HS-5 (cell line): ENCODE measurements at regions not wholly inside any gene's neighbourhood (a gene's known extent, or its start where the extent isn't known, plus 50 kb on each side); places are given as distances from the start of the nearest gene placed in this dataset.
"Not testable (repeated sequence)": the region's sequence is repeated elsewhere in the genome, so short reads cannot be mapped to it uniquely, and the experiment has no call there.

ENCODE experiments used
- DNase-seq: peaks from one replicate; pipeline ENCODE4 v3.0.0-alpha.2; 2012; ENCODE audit warnings: low read depth

DNA sequence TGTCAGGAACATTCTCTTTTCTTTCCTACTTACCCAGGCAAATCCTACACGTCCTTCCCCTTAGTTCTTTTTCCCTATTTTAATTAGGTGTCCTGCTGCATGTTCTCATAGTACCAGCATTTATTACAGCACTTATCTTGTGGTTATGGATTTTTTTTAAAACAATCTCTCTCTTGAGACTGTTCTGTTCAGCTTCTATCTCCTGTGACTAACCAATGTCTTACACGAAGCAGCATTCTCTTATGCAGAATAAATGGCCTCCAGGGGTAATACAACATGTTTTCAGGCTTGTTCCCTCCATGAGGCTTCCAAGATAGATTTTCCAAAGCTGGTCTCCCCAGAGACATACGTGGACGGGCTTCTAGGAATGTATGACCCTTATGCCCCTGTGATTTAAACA is 1096.1 kb upstream of the CELF2 start:
- no peak for DNase-seq

DNA sequence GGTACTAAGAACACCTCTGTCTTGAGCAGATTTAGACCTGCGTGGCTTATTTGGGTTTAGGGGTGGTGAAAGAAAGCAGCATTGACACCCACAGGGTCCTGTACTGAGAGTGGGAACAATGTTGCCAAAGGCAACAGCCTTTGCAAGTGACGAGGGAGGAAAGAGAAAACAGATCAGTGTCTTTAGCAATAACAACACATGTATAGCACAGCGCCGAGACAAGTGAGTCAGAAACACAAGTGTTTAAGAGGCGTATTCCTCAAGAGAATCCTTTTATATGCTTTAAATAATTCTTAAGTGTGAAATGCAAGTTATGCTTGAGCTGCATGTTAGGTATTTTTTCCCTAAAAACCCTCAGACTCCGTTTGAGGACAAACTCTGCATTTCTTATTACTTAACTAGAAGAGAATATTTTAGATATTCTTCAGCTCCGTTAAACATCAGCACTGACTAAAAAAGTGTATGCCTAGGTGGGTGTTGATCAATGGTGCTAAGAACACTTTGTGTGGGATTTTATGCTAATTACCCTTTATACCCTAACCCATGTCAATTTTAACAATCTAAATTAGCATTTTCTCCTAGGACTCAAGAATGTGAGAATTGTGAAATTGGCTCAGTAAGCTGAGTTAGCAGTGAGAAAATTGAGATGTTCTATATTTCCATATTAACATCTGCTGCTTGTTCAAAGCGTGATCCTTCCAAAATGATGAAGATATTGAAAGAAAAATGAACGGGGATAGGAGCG is 1095.4 kb upstream of the CELF2 start:
- no peak for DNase-seq

DNA sequence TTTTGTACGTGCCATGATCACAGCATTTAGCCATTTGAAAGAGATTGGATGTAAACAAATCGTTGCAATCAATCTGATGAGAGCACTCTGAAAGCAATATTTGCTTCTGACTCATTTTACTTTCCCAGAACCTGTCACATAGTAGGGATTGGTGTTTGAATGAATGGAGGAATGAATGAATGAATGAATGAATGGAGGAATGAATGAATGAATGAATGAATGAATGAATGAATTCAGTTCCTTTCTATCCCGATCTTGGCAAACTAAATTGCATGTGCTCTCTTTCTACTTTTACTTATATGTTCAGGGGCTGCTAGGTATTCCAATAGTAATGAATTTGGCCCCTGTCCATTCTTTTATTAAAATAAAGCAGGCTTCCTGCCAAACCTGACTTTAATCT is 1091.7 kb upstream of the CELF2 start:
- DNase-seq: no peak

- no peak for DNase-seq
These were observed 1090.8 kb upstream of the CELF2 start for GRCh38 chr10:9926881-9927280.

DNA sequence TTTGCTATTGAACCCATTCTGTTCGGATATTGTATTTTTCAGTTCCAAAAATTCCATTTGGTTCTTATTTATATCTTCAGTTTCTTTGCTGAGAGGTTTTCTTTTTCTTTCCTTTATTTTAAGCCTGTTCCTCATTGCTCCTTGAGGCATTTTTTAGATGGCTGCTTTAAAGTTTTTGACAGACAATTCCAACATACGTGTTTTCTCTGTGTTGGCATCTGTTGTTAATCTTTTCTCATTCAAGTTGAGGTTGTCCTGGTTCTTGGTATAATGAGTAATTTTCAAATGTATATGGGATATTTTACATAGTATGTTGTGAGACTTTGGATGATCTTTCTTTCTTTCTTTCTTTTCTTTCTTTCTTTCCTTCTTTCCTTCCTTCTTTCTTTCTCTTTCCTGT is 1078.0 kb upstream of the CELF2 start:
- no peak for DNase-seq

DNA sequence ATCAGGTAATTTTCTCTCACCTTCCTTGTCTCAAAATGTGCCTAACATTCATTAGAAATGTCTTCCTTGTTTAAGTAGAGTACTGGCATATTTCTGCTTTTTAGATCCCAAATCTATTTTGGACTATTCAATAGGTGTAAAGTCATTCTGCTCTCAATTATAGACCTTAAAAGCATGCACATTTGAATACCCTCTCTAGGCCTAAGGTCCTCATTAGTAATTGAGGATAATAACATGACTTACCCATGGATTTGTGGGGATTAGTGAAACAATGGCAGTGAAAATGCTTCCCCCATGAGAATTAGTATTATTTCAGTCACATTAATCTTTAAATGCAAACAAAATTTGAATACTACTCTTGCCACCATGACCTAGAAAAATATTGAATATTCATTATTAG is 1073.0 kb upstream of the CELF2 start:
- DNase-seq: no peak

DNA sequence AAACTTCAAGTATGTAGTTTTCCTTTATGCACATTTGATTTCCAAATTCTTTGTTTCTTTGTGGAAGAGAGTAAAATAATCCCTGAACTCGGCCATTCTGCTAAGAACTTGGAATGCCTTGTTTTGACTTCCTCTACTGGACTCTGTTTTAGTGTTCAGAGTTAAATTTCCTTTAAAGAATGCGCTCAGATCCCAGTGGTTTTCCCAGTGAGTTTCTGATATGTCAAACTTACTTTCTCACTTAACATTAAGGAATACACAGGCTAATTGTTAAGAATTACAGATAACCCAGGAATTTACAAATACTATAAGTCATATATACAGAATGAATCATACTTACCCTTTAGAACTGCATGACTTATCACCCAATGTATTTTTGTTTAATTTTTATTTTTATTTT is 1067.6 kb upstream of the CELF2 start:
- no peak for DNase-seq

DNA sequence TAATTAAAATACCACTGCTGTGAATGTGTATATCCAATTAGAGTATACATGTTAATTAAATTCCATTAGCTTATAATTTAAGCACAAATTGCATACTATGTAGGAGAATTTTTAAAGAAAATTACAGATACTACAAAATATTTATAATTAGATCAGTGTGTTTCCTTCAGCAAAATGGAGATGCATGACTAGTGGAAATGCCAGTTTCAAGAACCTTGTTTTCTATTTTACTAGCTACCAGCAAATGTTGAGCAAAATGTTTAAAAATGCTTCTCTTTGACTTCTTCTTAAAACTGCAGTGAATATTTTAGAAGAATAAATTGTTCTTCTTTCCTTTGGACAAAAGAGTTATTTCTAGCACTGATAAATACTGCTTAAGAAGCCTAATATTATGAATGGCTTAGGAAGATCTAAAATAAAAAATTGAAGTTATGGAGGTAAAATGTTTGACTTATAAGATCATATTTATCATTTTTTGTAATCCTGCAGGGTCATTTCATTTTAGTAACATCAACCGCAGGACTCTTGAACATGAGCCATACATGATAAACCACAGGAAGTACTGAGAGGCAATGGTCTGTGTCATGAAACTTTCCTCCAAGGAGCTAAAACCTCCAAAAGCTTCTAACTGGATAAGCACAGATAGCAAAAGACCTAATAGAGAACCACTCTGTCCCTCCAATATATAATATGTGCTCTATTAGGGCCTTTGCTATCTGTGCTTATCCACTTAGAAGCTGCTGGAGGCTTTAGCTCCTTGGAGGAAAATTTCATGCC is 1066.0 kb upstream of the CELF2 start:
- DNase-seq: no peak

DNA sequence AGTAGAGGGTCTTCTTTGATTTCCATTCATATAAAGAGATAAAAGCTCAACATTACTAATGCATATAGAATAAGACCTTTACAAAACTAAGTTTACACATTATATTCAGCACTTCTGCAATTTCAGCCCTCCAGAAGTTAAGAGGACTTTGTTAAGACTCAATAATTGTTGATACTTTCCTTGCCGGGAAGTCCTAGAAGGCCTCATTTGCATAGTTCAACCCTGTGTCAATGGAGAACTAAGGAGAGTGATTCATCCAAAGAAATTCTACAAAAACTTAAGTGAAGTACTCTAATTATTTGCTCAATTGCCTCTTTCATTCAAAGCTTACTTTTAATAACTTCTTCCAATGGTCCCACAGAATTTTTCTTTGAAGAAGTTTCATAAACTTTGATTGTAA is 1060.3 kb upstream of the CELF2 start:
- DNase-seq: no peak

- not testable (repeated sequence) for DNase-seq
These were observed 1059.8 kb upstream of the CELF2 start for GRCh38 chr10:9957876-9958275.

DNA sequence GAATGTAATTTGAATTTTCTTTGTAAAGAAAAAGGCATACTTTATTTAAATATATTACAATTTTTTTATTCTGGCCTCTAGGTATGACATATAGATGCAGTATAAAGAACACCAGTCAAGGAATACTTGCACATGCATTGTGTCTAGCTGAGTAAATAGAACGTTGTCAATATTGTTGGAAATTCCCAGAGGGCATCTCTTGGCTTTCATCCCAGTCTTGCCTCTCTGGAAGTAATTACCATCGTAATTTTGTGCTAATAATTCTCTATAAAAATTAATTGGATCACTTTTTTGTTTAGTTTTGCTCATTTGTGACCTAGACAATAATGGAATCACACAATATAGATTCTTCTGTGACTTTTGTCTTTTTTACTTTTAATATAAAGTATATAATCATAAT is 1052.3 kb upstream of the CELF2 start:
- DNase-seq: no peak

GRCh38 chr10:9986786-9987185 is 1030.9 kb upstream of the CELF2 start:
- DNase-seq: no peak

DNA sequence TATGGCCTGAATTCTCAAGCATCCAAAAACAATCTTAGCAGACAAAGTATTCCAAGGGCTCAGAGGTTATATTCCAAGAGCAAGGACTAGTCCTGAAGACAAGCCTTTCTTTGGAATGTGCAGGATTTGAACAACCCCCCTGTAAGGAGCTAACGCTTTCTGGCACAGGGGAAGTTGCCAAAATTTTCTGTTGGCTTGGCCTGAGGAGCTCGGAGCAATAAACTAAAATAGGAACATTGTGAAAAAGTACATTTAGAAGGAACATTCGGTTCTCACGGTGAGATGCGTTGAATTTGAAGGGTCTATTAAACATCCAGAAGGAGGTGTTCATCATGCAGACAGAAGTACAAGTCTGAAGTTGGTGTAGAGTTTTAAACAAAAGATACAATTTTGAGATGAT is 1030.5 kb upstream of the CELF2 start:
- no peak for DNase-seq

DNA sequence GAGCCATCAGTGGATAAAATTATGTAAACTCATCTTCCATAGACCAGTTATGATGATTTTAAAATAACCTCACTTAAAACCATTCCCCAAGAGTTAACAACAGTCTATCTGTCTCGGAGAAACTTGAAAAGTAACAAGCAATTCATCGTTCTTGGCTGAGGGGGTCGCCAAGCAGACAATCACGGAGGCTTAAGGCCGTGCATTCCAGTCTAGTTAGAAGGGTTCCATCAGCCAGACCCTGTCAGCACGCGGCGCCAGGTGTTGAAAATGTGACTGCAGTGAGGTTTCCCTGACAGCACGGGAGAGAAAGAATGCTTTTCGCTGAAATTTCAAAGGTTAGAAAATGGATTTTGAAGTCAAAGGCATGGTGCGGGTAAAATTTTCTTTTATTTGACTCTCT is 1025.0 kb upstream of the CELF2 start:
- no peak for DNase-seq

GRCh38 chr10:9994131-9994530 is 1023.5 kb upstream of the CELF2 start:
- DNase-seq: no peak

DNA sequence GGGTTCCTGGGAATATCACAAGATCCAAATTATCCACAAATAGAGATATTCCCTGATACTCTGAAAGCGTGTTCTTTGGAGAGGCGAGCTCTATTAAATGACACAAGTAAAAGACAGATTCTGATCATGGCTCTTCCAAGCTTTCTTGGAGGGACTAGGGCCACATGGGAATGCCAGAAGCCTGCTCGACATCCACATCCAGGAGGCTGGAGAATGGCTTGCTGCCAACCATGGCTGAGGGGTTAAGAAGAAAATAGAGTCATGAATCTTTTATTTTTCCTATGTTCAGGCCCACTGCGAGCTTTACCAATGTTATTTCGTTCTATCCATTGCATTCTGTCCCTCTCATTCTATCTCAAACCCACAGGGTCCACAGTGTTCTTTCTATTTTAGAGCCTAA is 1018.0 kb upstream of the CELF2 start:
- no peak for DNase-seq

- DNase-seq: no peak
These were observed 1009.7 kb upstream of the CELF2 start for GRCh38 chr10:10007957-10008356.

DNA sequence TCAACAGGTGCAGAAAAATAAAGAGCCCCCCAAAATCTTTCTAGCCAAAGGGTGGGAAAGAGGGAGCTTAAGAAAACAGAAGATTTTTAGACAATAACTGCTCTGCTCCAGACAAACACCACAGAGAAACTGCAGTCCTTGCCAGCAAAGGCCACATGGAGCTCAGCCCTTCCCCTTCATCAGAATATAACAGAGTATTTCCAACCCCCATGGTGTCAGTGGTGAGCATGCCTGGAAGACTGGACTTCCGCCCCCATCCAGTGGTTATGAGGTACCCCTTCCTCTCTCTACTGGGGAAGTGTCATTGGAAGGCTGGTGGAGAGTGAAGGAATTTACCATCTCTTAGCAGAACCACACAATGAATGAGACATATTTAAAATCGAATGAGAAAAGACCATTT is 1007.3 kb upstream of the CELF2 start:
- no peak for DNase-seq

GRCh38 chr10:10014846-10015245 is 1002.8 kb upstream of the CELF2 start:
- no peak for DNase-seq

DNA sequence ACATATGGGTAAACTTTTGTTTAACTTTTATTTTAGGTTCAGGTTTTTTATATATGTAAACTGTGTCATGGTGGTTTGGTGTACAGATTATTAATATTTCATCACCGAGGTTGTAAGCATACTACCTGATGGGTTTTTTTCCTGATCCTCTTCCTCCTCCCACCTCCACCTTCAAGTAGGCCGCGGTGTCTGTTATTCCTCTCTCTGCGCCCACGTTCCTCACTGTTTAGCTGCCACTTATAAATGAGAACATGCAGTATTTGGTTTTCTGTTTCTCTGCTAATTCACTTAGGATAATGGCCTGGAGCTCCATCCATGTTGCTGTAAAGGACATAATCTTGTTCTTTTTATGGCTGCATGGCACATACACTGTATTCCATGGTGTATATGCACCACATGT is 1000.0 kb upstream of the CELF2 start:
- DNase-seq: no peak

DNA sequence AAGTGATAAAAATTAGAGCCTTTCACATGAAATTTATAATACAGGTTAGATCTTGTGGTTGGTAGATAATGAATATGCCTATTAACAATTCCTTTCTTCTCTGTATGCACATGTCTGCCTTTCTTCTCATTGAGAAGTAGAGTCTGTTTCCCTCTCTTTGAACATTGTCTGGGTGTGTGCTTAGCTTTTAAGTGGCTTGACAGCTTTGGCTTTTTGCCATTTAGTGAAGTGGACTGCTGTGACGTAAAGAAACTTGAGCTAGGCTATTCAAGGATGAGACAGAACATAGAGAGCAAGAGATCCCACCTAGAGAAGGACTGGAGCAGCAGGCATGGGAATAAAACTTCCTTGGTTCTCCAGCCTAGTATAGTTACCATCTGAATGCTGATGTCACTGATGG is 996.7 kb upstream of the CELF2 start:
- no peak for DNase-seq

- DNase-seq: no peak
These were observed 984.7 kb upstream of the CELF2 start for GRCh38 chr10:10032991-10033390.

DNA sequence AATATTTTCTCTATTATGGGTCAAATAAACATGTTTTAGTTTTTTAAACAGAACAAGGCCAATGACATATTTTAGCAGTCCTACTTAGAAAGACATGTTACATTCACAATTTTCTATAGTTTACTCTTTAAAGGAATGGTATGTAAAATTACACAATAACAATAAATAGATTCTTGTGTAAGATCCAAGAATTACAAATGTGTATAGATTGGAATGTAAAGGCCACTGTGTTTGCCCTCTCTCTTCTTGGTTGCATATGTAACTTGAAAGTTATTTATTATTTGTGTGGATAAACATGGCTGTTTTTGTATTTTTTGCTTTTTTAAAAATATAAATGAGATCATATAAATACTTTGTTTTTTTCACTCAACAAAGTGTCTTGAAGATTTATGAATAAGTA is 979.3 kb upstream of the CELF2 start:
- DNase-seq: peak; percentile 16

- DNase-seq: no peak
These were observed 978.1 kb upstream of the CELF2 start for GRCh38 chr10:10039595-10039994.
